HepG2 (cell line): ENCODE measurements at regions not wholly inside any gene's neighbourhood (a gene's known extent, or its start where the extent isn't known, plus 50 kb on each side); places are given as distances from the start of the nearest gene placed in this dataset.
"Not testable (repeated sequence)": the region's sequence is repeated elsewhere in the genome, so short reads cannot be mapped to it uniquely, and the experiment has no call there.

Experiments used
- ATAC-seq: fragments of 200-7000 bp; cut with Tn5 transposase; 3 replicates; pipeline ENCODE4 v1.9.1; 2020; ENCODE audit warnings: mild to moderate bottlenecking, moderate library complexity
- BruUV-seq: library from RNA; stranded (reverse); fragments of 400-500 nt; replicated peaks from 2 replicates; lab custom pipeline; 2021; lab: Mats Ljungman, UMichigan
- CTCF ChIA-PET: fragments of 300-600 bp; formaldehyde crosslinking; extraction: SDS; loops from one replicate; lab custom pipeline; 2021; ENCODE audit warnings: low total read pairs, inconsistent platforms, low intra/inter-chr PET ratio; lab: Yijun Ruan, JAX
- POLR2A ChIA-PET: fragments of 350-600 bp; sonication (Branson Sonifier 250); formaldehyde crosslinking; loops from one replicate; lab custom pipeline; 2020; ENCODE audit warnings: antibody characterized with exemption, inconsistent platforms; lab: Yijun Ruan, JAX
- DNase-seq: peaks from one replicate; pipeline ENCODE4 v3.0.0-alpha.2; 2015; ENCODE audit warnings: low spot score
- FAIRE-seq: peaks from 3 replicates; lab custom pipeline; 2011; peaks lifted over from hg19 to GRCh38; lab: Jason Lieb, UNC
- H2AFZ ChIP-seq: one replicate; pipeline ENCODE4 v1.6.1; 2011; ENCODE audit warnings: low read length, inconsistent platforms
- H3K27ac ChIP-seq: fragments of 300-600 bp; 3 replicates; pipeline ENCODE4 v1.8.0; 2011; ENCODE audit warnings: mixed run types, mild to moderate bottlenecking, mixed read lengths, low read length, inconsistent platforms; ENCODE audit not compliant: insufficient read depth; ENCODE audit errors: extremely low read length
- H3K27me3 ChIP-seq, 2 experiments: fragments of 200-600 bp in 1 of 2; 2 replicates in 1 of 2; 3 replicates in 1 of 2; pipeline versions ENCODE4 v1.6.0 to v1.8.0; 2011; ENCODE audit warnings: low read length in 2 of 2, mild to moderate bottlenecking in 2 of 2, moderate library complexity in 2 of 2, inconsistent platforms in 1 of 2; ENCODE audit not compliant: insufficient read depth in 2 of 2, control insufficient read depth in 1 of 2
- H3K36me3 ChIP-seq, 2 experiments: fragments of 200-600 bp in 1 of 2; replicated peaks in 1 of 2; 2 replicates in 1 of 2; 3 replicates in 1 of 2; pipeline versions ENCODE4 v1.5.1 to v1.8.0; 2011; ENCODE audit warnings: low read length in 2 of 2, inconsistent platforms in 1 of 2; ENCODE audit not compliant: insufficient read depth in 2 of 2, control insufficient read depth in 1 of 2
- H3K4me1 ChIP-seq: 2 replicates; pipeline ENCODE4 v1.5.1; 2012; ENCODE audit warnings: low read length, inconsistent platforms; ENCODE audit not compliant: insufficient read depth
- H3K4me2 ChIP-seq: 2 replicates; pipeline ENCODE4 v1.6.0; 2011; ENCODE audit warnings: low read depth, low read length, inconsistent platforms
- H3K4me3 ChIP-seq, 3 experiments: fragments of 200-600 bp in 1 of 3; sonication (generic), shearing (Covaris generic) in 1 of 3; replicated peaks in 1 of 3; 2 replicates each; pipeline ENCODE4 v1.5.1; 2011 to 2016; ENCODE audit warnings: low read length in 3 of 3, inconsistent platforms in 2 of 3, low read depth in 2 of 3, mild to moderate bottlenecking in 2 of 3, control low read depth in 1 of 3, mixed read lengths in 1 of 3; ENCODE audit not compliant: insufficient read depth in 1 of 3
- H3K79me2 ChIP-seq: one replicate; pipeline ENCODE4 v1.6.1; 2011; ENCODE audit warnings: low read length, inconsistent platforms; ENCODE audit not compliant: insufficient read depth
- H3K9ac ChIP-seq: 2 replicates; pipeline ENCODE4 v1.6.0; 2011; ENCODE audit warnings: mild to moderate bottlenecking, low read depth, low read length, inconsistent platforms; ENCODE audit not compliant: insufficient read depth
- H3K9me3 ChIP-seq: 2 replicates; pipeline ENCODE4 v1.5.1; 2012; ENCODE audit warnings: mild to moderate bottlenecking, low read length
- H4K20me1 ChIP-seq: 2 replicates; pipeline ENCODE4 v1.6.0; 2011; ENCODE audit warnings: inconsistent platforms, mild to moderate bottlenecking, low read length, moderate library complexity; ENCODE audit not compliant: insufficient read depth
- MAFF ChIP-seq: IDR thresholded peaks from 2 replicates; pipeline ENCODE4 v1.6.1; 2011; ENCODE audit warnings: low read depth, low read length, improper control_type of control experiment
- MAFK ChIP-seq, 2 experiments: IDR thresholded peaks in 1 of 2; conservative IDR thresholded peaks in 1 of 2; 2 replicates each; pipeline ENCODE4 v1.6.1; 2011; ENCODE audit warnings: improper control_type of control experiment in 2 of 2, low read length in 2 of 2
- NCOR1 ChIP-seq: fragments of 200-600 bp; sonication (generic); IDR thresholded peaks from 2 replicates; pipeline ENCODE4 v1.7.0; 2017; ENCODE audit warnings: antibody characterized with exemption, low read length, borderline replicate concordance
- SETDB1 ChIP-seq: sonication (generic); formaldehyde crosslinking; IDR thresholded peaks from 2 replicates; pipeline ENCODE4 v1.5.1; 2020; ENCODE audit warnings: missing genetic modification reagents, mild to moderate bottlenecking, borderline replicate concordance
- ZNF280D ChIP-seq: sonication (generic); formaldehyde crosslinking; IDR thresholded peaks from 2 replicates; pipeline ENCODE4 v1.5.1; 2020; ENCODE audit warnings: mild to moderate bottlenecking, missing genetic modification reagents
- ZSCAN5A ChIP-seq: sonication (generic); formaldehyde crosslinking; IDR thresholded peaks from 2 replicates; pipeline ENCODE4 v1.8.0; 2022; ENCODE audit warnings: mild to moderate bottlenecking, missing genetic modification reagents, borderline replicate concordance
- WGBS: methylation state at CpG from one replicate; pipeline ENCODE4 v1.1.6; 2017; ENCODE audit warnings: low lambda C conversion rate; 5-methylcytosine and 5-hydroxymethylcytosine counted together
- in situ Hi-C: cut with HindIII; loops from 2 replicates; pipeline ENCODE4 v1.10.0; 2017; ENCODE audit warnings: low pct_unique_long_range_greater_than_20kb; ENCODE audit not compliant: extremely low pct_ligation_motif_present
- intact Hi-C: fragments of 100-400 bp; cut with micrococcal nuclease; formaldehyde crosslinking; loops from one replicate; pipeline ENCODE4 v1.10.0; 2022; ENCODE audit not compliant: unreplicated experiment

GRCh38 chr2:166744117-166744516 is 144.2 kb upstream of the XIRP2 start:
- FAIRE-seq, DNase-seq, H3K4me3 ChIP-seq, intact Hi-C loops, POLR2A ChIA-PET, H3K9ac ChIP-seq, CTCF ChIA-PET, H3K4me1 ChIP-seq, H3K27me3 ChIP-seq, BruUV-seq, H4K20me1 ChIP-seq: not testable (repeated sequence)
- WGBS, result 0% methylated on average over 1 of the region's 1 CpG
- H3K9me3 ChIP-seq, result peaks cover 80% of the 10 kb centered on the region
- TF ChIP-seq MAFF (peak; percentile 71), MAFK (conservative IDR thresholded peaks at IDR 0.05 in 1 of 2, IDR thresholded peaks at IDR 0.05 in 1 of 2; ENCODE audit: low read length in 2 of 2) (peak; percentile 71 to 83)
- TF ChIP-seq, all 625 proteins: peak for 2; not testable (repeated sequence) for 623
- H3K36me3 ChIP-seq, H3K4me2 ChIP-seq, H3K79me2 ChIP-seq, H3K27ac ChIP-seq, ATAC-seq, in situ Hi-C loops, H2AFZ ChIP-seq: not testable (repeated sequence)

GRCh38 chr2:166743482-166743881 is 144.8 kb upstream of the XIRP2 start:
- BruUV-seq, H3K27ac ChIP-seq, H3K4me3 ChIP-seq, H4K20me1 ChIP-seq, H3K9ac ChIP-seq, FAIRE-seq, POLR2A ChIA-PET, DNase-seq, H2AFZ ChIP-seq, CTCF ChIA-PET, H3K27me3 ChIP-seq, ATAC-seq, in situ Hi-C loops, H3K4me2 ChIP-seq, H3K4me1 ChIP-seq, H3K36me3 ChIP-seq, H3K79me2 ChIP-seq, intact Hi-C loops: not testable (repeated sequence)
- H3K9me3 ChIP-seq, result peaks cover 84% of the 10 kb centered on the region
- TF ChIP-seq SETDB1 (CRISPR knock-in tag) (peak; percentile 92), ZNF280D (CRISPR knock-in tag) (0 out of 2 replicates have a peak, but pooled peaks have one; percentile 55), ZSCAN5A (CRISPR knock-in tag) (peak; percentile 32; the same call in 1 of the 2 replicates), NCOR1 (0 out of 2 replicates have a peak, but pooled peaks have one; percentile 30)
- WGBS, result 62% methylated on average over 10 of the region's 10 CpGs
